ENCODE measurements at regions not wholly inside any gene's neighbourhood (a gene's known extent, or its start where the extent isn't known, plus 50 kb on each side); places are given as distances from the start of the nearest gene placed in this dataset.
"Not testable (repeated sequence)": the region's sequence is repeated elsewhere in the genome, so short reads cannot be mapped to it uniquely, and the experiment has no call there.

DNA sequence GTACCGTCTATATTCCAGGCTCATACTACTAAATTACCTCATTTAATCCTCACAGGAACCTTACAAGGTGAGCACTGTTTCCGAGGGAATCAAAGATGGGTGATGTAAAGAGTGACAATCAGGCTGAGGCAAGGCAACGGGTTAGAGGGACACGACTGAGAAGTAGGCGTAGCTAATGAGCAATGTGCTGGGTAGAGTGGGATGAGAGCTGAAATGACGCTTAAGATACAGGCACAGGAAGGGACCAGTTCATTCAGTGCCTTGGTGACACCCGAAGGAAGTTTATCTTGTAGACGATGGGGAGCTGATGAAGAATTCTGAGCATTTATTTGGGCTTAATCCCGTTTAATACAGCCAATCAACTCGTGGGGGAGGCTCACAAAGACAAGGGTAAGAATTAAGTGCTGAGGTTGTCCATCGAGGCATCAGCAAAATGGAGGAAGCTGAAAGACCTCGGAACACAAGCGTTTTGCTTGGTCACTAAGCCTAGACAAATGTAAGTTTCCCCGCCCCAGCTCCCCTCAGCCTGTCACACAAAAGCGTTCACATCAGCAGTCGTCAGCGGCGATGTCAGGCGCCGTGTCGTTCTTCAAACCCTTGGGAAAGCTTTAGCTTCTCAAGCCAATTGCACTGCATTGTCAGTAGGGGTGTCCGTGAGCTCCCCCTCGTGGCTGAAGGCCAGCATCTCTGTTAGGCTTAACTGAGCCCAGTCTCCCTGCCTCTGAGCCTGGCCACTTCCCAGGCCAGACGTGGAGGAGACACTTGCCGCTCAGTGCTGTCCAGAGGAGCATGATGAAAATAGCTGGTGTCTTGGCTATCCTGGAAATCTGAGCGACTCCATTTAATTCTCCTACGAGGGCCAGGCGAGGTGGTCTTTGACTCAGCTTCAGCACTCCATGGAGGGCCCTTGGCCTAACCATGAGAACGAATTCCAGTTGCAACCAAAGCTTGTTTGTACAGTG lies 288.5 kb upstream of the G2E3 start:
- Mint-ChIP-seq H3K27ac (ENCODE audit: unreplicated experiment) (peak overlapping the region; percentile 91), H3K27me3 (ENCODE audit: low read depth) (peaks cover 21% of the 10 kb centered on the region), H3K36me3 (ENCODE audit: low read depth) (no peaks in the 10 kb centered on the region), H3K4me1 (peaks cover 28% of the 10 kb centered on the region), H3K9me3 (no peaks in the 10 kb centered on the region), H3K4me3 (peak overlapping the region; percentile 78)
- TF ChIP-seq, protein P1, sequence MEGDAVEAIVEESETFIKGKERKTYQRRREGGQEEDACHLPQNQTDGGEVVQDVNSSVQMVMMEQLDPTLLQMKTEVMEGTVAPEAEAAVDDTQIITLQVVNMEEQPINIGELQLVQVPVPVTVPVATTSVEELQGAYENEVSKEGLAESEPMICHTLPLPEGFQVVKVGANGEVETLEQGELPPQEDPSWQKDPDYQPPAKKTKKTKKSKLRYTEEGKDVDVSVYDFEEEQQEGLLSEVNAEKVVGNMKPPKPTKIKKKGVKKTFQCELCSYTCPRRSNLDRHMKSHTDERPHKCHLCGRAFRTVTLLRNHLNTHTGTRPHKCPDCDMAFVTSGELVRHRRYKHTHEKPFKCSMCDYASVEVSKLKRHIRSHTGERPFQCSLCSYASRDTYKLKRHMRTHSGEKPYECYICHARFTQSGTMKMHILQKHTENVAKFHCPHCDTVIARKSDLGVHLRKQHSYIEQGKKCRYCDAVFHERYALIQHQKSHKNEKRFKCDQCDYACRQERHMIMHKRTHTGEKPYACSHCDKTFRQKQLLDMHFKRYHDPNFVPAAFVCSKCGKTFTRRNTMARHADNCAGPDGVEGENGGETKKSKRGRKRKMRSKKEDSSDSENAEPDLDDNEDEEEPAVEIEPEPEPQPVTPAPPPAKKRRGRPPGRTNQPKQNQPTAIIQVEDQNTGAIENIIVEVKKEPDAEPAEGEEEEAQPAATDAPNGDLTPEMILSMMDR (conservative IDR thresholded peaks at IDR 0.05), result peak; percentile 92
- peak; percentile 95 for DNase-seq (ENCODE audit: low read depth, low spot score)

DNA sequence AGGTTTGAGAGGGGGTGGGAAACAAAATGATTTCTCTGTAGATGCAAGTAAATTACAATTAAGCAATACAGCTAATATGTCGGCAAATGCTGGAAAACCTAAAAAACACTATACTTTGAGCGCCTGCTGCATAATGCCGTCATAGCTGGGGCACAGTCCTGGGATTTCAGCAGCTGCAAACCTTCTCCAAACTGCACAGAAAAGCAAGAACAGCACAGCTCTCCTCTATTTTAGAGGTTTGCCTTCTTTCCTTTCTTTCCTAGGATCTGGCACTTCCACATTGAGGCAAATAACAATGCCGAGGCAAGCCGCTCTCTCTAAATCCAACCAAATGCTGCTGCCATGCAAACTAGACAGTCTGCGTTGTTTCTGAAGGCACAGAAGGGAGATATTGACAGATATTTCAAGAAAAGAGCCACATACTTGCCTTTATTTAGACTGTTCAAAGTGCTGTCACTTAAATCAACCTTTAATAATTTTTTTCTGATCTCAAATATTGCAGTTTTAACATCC lies 287.1 kb upstream of the G2E3 start:
- Mint-ChIP-seq H3K27ac (ENCODE audit: unreplicated experiment) (no peak overlapping the region), H3K9me3 (no peaks in the 10 kb centered on the region), H3K4me3 (no peak overlapping the region), H3K4me1 (peaks cover 28% of the 10 kb centered on the region), H3K36me3 (ENCODE audit: low read depth) (no peaks in the 10 kb centered on the region), H3K27me3 (ENCODE audit: low read depth) (peaks cover 26% of the 10 kb centered on the region)
- TF ChIP-seq, protein P1 (conservative IDR thresholded peaks at IDR 0.05), result no peak
- DNase-seq (ENCODE audit: low read depth, low spot score), result no peak

DNA sequence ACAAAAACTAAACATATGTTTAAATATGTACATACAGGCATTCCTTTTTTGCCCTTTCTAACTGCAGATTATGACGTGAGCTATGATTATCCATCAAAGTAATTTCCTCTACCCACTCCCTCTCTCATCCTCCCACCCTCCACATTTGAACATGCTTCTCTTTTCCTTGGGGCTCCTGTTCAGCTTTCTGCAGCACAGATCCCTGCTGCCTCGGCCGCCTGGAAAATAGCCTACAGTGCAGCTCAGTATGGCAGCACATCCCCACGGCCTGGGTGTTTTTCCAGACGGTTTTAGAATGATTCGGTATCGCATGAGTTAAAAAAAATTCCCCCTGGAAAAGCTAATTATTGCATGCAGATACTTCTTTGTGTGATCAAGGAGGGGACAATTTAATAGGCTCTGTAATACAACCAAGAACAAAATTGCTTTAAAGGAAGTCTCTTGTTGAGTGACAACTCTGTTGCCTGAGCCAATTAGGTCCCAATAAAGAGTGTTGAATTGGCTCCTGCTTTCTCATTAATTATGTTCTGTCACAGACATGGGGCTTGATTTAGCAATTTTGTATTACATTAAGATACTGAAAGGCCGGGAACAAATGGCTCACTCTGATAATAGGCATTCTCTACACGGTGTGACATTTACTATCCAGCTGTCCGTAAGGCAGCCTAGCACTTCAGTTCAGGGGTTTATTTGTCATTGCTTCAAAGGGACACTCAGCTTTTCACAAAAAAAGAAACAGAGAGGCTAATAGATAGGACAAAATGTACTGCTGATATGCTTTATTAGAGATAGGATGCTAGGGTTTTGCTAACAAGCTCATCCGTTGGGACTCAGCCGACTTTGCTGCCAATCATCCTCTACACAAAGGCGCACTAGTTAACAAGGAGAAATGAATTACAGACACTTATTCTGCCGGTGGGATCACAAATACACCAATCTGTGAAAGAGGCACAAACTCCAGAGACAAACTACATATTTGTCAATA lies 285.8 kb upstream of the G2E3 start:
- no peak overlapping the region for H3K27ac Mint-ChIP-seq (ENCODE audit: unreplicated experiment)
- H3K4me3 Mint-ChIP-seq, result peak overlapping the region; percentile 6
- H3K4me1 Mint-ChIP-seq, result peaks cover 28% of the 10 kb centered on the region
- DNase-seq (ENCODE audit: low read depth, low spot score), result no peak
- TF ChIP-seq, protein P1 (conservative IDR thresholded peaks at IDR 0.05), result no peak
- no peaks in the 10 kb centered on the region for H3K9me3 Mint-ChIP-seq
- H3K27me3 Mint-ChIP-seq (ENCODE audit: low read depth), result peaks cover 26% of the 10 kb centered on the region
- H3K36me3 Mint-ChIP-seq (ENCODE audit: low read depth), result no peaks in the 10 kb centered on the region

DNA sequence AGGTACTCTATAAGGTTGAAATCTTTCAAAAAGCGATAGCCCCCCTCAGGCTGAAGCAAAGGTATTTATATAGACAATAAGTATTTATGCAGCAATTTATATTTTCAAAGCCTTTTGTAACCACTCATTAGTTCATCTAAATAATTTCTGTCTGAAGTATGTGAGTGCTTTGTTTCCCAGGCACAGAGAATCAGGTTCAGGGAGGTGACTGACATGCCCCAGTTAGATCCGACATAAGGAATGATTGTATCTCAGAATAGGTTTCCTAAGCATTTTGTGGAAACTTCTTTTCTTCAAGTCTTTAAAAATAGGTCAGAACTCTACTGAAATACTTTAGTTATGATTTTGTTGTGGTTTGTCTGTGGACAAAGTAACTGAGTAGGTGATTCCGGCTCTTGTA lies 283.4 kb upstream of the G2E3 start:
- peaks cover 20% of the 10 kb centered on the region for H3K4me1 Mint-ChIP-seq
- no peak for DNase-seq (ENCODE audit: low read depth, low spot score)
- TF ChIP-seq, protein P1 (conservative IDR thresholded peaks at IDR 0.05), result no peak
- no peak overlapping the region for H3K4me3 Mint-ChIP-seq
- no peak overlapping the region for H3K27ac Mint-ChIP-seq (ENCODE audit: unreplicated experiment)
- no peaks in the 10 kb centered on the region for H3K9me3 Mint-ChIP-seq
- H3K36me3 Mint-ChIP-seq (ENCODE audit: low read depth), result no peaks in the 10 kb centered on the region
- peaks cover 22% of the 10 kb centered on the region for H3K27me3 Mint-ChIP-seq (ENCODE audit: low read depth)

DNA sequence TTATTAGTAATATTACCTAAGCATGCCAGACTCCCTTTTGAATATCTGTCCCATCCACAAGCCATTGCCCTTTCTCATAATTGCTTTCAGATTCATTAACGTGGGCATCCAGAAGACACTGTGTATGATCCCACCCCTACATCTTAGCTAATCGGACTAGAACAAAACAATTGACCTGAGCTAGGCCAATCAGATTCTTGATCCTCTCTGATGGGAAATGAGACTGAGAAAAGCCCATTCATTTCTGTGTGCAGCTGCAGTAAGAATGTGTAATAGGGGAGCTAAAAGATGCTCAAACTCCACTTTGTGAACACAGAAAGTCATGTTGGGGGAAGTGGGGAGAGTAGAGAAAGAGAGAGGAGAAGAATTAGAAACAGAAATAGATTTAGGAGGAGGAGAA lies 281.7 kb upstream of the G2E3 start:
- no peak for DNase-seq (ENCODE audit: low read depth, low spot score)
- Mint-ChIP-seq H3K4me1 (peaks cover 16% of the 10 kb centered on the region), H3K27me3 (ENCODE audit: low read depth) (peaks cover 19% of the 10 kb centered on the region), H3K9me3 (no peaks in the 10 kb centered on the region), H3K4me3 (no peak overlapping the region), H3K27ac (ENCODE audit: unreplicated experiment) (no peak overlapping the region), H3K36me3 (ENCODE audit: low read depth) (no peaks in the 10 kb centered on the region)
- TF ChIP-seq, protein P1 (conservative IDR thresholded peaks at IDR 0.05), result no peak

DNA sequence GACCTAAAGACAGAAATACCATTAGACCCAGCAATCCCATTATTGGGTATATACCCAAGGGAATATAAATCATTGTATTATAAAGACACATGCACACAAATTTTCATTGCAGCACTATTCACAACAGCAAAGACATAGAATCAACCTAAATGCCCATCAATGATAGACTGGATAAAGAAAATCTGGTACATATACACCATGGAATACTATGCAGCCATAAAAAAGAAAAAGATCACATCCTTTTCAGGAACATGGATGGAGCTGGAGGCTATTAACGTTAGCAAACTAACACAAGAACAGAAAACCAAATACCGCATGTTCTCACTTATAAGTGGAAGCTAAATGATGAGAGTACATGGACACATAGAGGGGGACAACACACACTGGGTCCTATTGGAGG lies 280.1 kb upstream of the G2E3 start:
- H3K27me3 Mint-ChIP-seq (ENCODE audit: low read depth), result peaks cover 17% of the 10 kb centered on the region
- DNase-seq (ENCODE audit: low read depth, low spot score); H3K4me1 Mint-ChIP-seq; H3K9me3 Mint-ChIP-seq; H3K27ac Mint-ChIP-seq (ENCODE audit: unreplicated experiment); H3K36me3 Mint-ChIP-seq (ENCODE audit: low read depth); H3K4me3 Mint-ChIP-seq: not testable (repeated sequence)
